Fibroblast of the aortic adventitia (primary cell): ENCODE measurements at regions not wholly inside any gene's neighbourhood (a gene's known extent, or its start where the extent isn't known, plus 50 kb on each side); places are given as distances from the start of the nearest gene placed in this dataset.

ENCODE experiments used
- DNase-seq: peaks from one replicate; pipeline ENCODE4 v3.0.0-alpha.2; 2010; ENCODE audit warnings: low read depth
- H3K4me3 ChIP-seq: 2 replicates; pipeline ENCODE4 v1.5.1; 2011; ENCODE audit warnings: low read depth, mild to moderate bottlenecking, control low read depth, low read length, moderate library complexity
- TF ChIP-seq, protein P1 (sequence below): IDR thresholded peaks from 2 replicates; pipeline ENCODE4 v1.5.1; 2011; ENCODE audit warnings: mild to moderate bottlenecking, low read length, control low read depth, inconsistent platforms; ENCODE audit not compliant: insufficient read depth

DNA sequence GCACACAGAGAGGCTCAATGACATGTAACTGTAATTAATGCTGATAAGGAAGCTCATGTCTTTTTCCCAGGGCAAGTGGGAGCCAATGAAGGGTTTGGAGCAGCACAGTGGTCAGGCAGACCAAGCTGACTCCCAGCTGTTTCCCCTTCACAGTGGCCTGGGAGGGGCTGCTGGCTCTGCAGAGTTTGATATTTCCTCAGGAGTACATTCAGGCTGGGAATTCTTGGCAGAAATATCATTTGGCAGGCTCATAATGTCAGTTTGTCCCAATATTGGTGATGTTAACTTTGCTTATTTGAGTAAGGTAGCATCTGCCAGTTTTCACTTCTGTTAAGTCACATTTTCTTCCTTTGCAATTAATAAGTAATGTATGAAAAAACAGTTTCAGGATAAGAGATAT lies 247.0 kb downstream of the EMP1 start:
- TF ChIP-seq, protein P1, sequence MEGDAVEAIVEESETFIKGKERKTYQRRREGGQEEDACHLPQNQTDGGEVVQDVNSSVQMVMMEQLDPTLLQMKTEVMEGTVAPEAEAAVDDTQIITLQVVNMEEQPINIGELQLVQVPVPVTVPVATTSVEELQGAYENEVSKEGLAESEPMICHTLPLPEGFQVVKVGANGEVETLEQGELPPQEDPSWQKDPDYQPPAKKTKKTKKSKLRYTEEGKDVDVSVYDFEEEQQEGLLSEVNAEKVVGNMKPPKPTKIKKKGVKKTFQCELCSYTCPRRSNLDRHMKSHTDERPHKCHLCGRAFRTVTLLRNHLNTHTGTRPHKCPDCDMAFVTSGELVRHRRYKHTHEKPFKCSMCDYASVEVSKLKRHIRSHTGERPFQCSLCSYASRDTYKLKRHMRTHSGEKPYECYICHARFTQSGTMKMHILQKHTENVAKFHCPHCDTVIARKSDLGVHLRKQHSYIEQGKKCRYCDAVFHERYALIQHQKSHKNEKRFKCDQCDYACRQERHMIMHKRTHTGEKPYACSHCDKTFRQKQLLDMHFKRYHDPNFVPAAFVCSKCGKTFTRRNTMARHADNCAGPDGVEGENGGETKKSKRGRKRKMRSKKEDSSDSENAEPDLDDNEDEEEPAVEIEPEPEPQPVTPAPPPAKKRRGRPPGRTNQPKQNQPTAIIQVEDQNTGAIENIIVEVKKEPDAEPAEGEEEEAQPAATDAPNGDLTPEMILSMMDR = no peak
- DNase-seq = no peak
- no peak overlapping the region for H3K4me3 ChIP-seq

DNA sequence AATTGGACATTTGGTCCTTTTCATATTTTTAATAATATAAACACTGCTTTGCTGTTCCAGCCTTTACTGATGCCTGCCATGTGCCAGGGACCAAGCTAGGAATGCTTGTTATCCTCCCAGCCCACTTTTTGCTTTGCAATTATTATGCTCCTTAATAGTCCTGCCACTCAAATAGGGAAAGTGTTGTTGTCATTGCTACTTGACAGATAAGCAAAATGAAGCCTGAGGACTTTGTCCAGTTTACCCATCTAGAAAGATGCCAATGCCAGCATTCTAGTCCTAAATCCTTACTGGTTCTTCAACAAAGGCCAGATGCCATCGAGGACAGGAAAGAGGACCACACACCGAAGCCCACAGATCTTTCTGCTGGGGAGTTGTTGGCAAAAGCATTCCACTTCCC lies 246.5 kb downstream of the EMP1 start:
- TF ChIP-seq, protein P1 = no peak

DNA sequence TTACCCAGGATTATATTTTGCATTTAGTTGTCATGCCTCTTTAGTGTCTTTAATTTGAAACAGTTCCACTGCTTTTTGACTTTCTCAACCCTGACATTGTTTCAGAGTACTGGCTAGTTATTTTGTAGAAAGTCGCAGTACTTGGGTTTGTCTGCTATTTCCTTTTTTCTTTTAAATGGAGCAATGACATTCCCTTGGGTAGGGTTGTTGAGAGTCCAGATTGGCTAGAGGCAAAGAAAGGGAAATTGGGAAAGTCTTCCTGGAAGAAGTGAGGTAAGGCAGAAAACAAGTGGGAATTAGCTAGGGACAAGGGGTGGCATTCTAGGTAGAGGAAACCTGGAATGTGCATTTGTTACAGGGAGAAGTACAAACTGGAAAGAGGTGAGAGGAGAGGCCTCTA lies 245.9 kb downstream of the EMP1 start:
- no peak overlapping the region for H3K4me3 ChIP-seq
- no peak for DNase-seq
- TF ChIP-seq, protein P1 = no peak

More for the DNA sequence above, 246.5 kb downstream of the EMP1 start:
- no peak overlapping the region for H3K4me3 ChIP-seq
- DNase-seq = no peak

DNA sequence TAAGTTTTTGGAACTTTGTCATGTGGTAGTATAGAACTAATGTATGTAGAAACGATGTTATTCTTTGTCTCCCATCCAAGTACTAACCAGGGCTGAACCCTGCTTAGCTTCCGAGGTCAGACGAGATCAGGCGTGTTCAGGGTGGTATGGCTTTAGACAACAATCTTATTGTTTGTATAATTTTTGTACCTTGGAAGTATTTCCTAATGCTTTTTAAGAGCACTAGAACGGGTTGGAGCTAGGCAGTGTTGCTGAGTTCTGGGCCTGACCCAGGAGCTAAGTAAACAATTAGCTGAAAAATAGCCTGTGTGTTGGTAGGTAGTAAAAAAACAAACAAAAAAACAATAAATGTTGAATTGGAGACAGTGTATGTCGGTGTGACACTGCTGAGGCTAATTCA lies 244.3 kb downstream of the EMP1 start:
- no peak for DNase-seq
- TF ChIP-seq, protein P1 = no peak
- no peak overlapping the region for H3K4me3 ChIP-seq

DNA sequence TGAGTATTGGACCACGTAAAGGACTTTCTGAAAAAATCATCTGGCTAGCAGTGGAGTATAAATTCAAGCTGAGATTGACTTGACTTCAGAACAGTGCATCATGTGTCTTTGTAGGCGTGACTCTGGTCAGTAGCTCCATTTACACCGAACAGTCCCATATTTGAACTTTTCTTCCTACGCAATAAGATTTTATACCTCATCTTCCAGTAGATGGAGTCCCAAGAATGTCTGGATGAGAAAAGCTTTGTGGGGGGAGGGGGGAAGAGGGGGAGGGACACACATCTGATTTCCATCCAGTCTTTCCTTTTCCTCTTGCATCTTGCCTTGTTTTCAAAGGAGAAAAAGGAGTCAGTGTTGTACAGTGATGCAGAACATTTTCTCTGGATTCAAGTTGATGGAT lies 241.0 kb downstream of the EMP1 start:
- DNase-seq = no peak
- H3K4me3 ChIP-seq = no peak overlapping the region
- TF ChIP-seq, protein P1 = no peak

DNA sequence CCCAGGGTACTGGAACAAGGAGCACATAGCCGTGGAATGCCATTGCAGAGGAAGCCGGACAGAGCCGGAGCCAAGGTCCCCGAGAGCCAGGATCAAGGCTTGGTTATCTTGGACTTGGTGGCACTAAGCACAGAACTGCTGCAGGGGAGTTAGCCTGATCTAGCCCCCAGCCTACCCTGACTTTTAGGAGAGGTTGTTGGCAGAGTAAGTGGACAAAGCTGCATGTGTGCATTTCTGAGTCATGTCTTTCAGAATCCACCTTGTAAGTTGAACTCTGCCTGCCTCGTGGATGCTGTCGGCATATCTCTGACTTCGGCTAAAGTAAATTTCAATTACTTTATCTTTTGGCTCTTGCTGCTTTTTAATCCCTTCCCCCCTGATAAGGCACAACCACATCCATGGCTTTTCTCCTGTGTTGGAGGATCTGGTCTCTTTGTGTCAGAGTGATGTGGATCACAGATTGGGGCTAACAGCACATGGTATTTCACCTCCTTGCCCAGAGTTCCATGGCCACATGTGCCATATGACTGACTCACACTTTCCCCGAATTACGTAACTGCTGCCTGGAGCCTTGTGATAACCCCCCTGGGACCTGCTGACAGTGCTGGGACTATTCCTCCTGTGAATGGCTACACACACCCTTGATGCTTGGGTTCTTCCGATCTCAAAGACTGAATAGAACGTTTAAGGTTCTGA lies 240.3 kb downstream of the EMP1 start:
- TF ChIP-seq, protein P1 = no peak
- DNase-seq = peak; percentile 65
- H3K4me3 ChIP-seq = no peak overlapping the region

DNA sequence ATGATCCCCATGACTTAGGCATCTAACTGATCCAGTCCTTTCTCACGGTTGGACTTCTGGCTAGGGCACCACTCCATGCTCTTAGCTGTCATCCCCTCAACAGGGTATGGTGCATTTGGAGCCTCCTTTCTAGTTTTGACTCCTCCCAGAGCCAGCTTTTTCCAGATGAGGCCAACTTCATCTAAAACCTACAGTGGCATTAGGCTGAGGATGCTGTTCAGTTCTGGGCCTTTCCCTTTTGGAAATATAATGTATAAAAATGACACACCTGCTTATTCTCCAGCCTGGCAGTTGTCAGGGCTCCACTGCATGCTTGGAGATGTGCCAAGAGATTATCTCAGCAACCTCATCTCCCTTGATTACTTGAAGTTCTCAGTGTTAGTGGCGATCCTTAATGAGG lies 239.7 kb downstream of the EMP1 start:
- DNase-seq = no peak
- TF ChIP-seq, protein P1 = no peak
- no peak overlapping the region for H3K4me3 ChIP-seq
